NCI-H1417 treated with DMSO at 0.1 percent for 48 hours (cell line): ENCODE measurements at regions not wholly inside any gene's neighbourhood (a gene's known extent, or its start where the extent isn't known, plus 50 kb on each side); places are given as distances from the start of the nearest gene placed in this dataset.

Experiments
- DNase-seq: peaks from one replicate; lab custom pipeline; 2025; lab: John Stamatoyannopoulos, UW

GRCh38 chr5:73266176-73266738, 93.3 kb downstream of the TMEM174 start:
- no peak for DNase-seq

- no peak for DNase-seq
Observed at GRCh38 chr5:73265641-73266040, 92.6 kb downstream of the TMEM174 start.

- DNase-seq, result no peak
Observed at GRCh38 chr5:73264631-73265030, 91.6 kb downstream of the TMEM174 start.

GRCh38 chr5:73263001-73263710, 90.2 kb downstream of the TMEM174 start:
- DNase-seq, result no peak

- no peak for DNase-seq
Observed at GRCh38 chr5:73256862-73257261, 83.9 kb downstream of the TMEM174 start.

- no peak for DNase-seq
Observed at GRCh38 chr5:73256462-73256861, 83.5 kb downstream of the TMEM174 start.

GRCh38 chr5:73256012-73256411, 83.0 kb downstream of the TMEM174 start:
- DNase-seq, result no peak

GRCh38 chr5:73254642-73255041, 81.6 kb downstream of the TMEM174 start:
- DNase-seq, result no peak

GRCh38 chr5:73253047-73253660, 80.2 kb downstream of the TMEM174 start:
- DNase-seq, result no peak

GRCh38 chr5:73250645-73251044, 77.7 kb downstream of the TMEM174 start:
- DNase-seq, result no peak

- no peak for DNase-seq
Observed at GRCh38 chr5:73242735-73243134, 69.7 kb downstream of the TMEM174 start.

GRCh38 chr5:73238873-73239272, 65.9 kb downstream of the TMEM174 start:
- DNase-seq, result no peak

- DNase-seq, result no peak
Observed at GRCh38 chr5:73236541-73237128, 63.6 kb downstream of the TMEM174 start.

GRCh38 chr5:73234204-73234555, 61.2 kb downstream of the TMEM174 start:
- no peak for DNase-seq

GRCh38 chr5:73233461-73234203, 60.6 kb downstream of the TMEM174 start:
- no peak for DNase-seq

- DNase-seq, result no peak
Observed at GRCh38 chr5:73233053-73233460, 60.1 kb downstream of the TMEM174 start.

- no peak for DNase-seq
Observed at GRCh38 chr5:73232266-73233041, 59.5 kb downstream of the TMEM174 start.

GRCh38 chr5:73231246-73231778, 58.3 kb downstream of the TMEM174 start:
- no peak for DNase-seq

- DNase-seq, result no peak
Observed at GRCh38 chr5:73230264-73231245, 57.6 kb downstream of the TMEM174 start.

- DNase-seq, result no peak
Observed at GRCh38 chr5:73229271-73229670, 56.3 kb downstream of the TMEM174 start.
